GM19351 (cell line): ENCODE measurements at regions not wholly inside any gene's neighbourhood (a gene's known extent, or its start where the extent isn't known, plus 50 kb on each side); places are given as distances from the start of the nearest gene placed in this dataset.
"Not testable (repeated sequence)": the region's sequence is repeated elsewhere in the genome, so short reads cannot be mapped to it uniquely, and the experiment has no call there.

Source experiments
- ATAC-seq: cut with Tn5 transposase; IDR thresholded peaks from one replicate; pipeline ENCODE4 v1.9.1; 2021; ENCODE audit warnings: mild to moderate bottlenecking, moderate library complexity; ENCODE audit not compliant: unreplicated experiment

- ATAC-seq = no peak
Measured at GRCh38 chr21:23579573-23579972, 2027.7 kb downstream of the MRPL39 start.

GRCh38 chr21:23578027-23578426 is 2029.3 kb downstream of the MRPL39 start:
- ATAC-seq = no peak

DNA sequence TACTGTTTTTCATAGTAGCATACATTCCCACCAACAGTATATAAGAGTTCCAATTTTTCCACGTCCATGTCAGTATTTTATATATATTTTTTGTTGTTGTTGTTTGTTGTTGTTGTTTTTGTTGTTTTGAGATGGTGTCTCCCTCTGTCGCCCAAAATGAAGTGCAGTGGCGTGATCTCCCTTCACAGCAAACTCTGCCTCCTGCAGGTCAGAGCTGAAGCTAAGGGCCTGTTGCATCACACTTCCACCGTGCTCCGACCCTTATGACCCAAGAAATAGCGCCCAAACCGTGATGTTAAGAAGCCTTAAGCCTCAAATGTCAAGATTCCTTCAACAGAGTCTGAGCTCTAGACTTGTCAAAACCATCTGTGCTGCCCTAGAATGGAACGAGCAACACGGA is 2032.3 kb downstream of the MRPL39 start:
- no peak for ATAC-seq

- ATAC-seq = not testable (repeated sequence)
Measured at GRCh38 chr21:23548924-23549323, 2058.4 kb downstream of the MRPL39 start.

DNA sequence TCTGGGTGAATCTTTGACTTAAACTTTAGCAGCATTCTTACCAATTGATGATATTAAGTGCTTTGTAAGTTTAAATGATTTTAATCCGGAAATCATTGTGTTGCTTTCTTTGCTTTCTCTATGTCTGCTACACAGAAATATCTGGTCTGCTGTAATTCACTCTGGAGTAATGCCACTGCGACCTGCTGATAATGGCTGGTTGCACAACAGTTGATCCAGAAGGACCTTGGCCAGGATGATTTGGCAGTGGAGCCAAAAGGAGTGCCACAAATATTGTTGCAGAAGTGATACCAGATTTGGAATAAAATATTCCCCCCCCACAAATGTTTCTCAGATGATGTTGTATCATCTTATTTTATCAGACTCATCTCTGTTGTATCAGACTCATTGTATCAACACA is 2063.9 kb downstream of the MRPL39 start:
- no peak for ATAC-seq

GRCh38 chr21:23542097-23542496 is 2065.2 kb downstream of the MRPL39 start:
- ATAC-seq = no peak

- ATAC-seq = no peak
Measured at GRCh38 chr21:23541571-23541970, 2065.7 kb downstream of the MRPL39 start.

GRCh38 chr21:23534850-23535249 is 2072.4 kb downstream of the MRPL39 start:
- no peak for ATAC-seq

- ATAC-seq = no peak
Measured at GRCh38 chr21:23531444-23531843, 2075.8 kb downstream of the MRPL39 start.

DNA sequence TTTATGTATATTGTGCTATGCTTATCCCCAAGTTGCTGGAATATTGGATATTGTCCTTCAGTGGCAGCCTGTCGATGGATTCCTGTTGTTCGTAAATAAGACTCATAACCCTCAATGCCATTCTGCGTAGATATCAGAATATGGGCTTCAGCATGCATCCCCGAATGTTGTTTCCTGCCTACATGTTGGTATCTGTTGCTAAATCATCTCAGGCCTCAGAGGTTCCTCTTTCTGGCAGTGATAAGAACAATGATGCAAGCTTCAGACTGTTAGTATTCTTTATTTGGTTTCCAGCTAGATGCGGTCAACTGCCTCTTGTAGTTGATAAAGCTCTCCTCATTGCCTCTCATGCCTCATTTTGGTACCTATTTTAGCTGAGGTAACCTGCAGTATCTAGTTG is 2082.6 kb downstream of the MRPL39 start:
- no peak for ATAC-seq

DNA sequence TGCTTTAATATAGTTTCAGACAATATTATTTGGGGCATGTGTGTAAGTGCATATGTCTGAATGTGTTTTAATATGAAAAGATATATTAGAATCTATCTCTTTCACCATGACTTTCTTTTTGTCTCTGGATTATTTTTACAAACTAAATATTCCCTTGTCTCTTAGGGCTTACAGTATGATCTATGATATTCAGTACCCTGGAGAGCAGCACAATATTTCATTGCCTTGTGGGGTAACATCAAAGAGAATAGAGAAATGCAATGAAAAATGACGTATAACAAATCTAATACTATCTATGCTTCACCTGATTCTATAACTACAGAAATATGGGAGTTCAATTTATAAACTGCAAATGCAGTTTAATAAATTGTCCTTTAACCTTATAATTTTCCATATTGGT is 2084.5 kb downstream of the MRPL39 start:
- no peak for ATAC-seq

DNA sequence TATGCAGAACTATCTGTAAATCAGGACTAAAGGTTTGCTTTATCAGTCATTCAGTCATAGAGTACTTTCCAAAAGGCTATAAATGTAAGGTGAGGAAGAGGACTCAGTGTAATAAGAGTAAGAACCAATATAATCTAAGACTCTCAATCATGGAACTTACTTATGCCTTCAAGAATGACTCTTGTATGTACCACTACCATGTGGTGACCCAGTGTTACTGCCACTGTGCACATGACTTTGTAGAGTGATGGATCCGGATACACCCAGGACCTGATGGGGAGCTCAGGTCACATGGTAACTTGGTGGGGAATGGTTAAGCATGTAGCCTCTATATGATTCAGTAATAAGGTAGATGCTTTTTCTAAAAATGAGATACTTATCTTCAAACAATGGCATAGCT is 2099.8 kb downstream of the MRPL39 start:
- ATAC-seq = no peak

GRCh38 chr21:23496729-23497128 is 2110.6 kb downstream of the MRPL39 start:
- ATAC-seq = peak; percentile 62

- ATAC-seq = no peak
Measured at GRCh38 chr21:23488245-23488644, 2119.0 kb downstream of the MRPL39 start.

DNA sequence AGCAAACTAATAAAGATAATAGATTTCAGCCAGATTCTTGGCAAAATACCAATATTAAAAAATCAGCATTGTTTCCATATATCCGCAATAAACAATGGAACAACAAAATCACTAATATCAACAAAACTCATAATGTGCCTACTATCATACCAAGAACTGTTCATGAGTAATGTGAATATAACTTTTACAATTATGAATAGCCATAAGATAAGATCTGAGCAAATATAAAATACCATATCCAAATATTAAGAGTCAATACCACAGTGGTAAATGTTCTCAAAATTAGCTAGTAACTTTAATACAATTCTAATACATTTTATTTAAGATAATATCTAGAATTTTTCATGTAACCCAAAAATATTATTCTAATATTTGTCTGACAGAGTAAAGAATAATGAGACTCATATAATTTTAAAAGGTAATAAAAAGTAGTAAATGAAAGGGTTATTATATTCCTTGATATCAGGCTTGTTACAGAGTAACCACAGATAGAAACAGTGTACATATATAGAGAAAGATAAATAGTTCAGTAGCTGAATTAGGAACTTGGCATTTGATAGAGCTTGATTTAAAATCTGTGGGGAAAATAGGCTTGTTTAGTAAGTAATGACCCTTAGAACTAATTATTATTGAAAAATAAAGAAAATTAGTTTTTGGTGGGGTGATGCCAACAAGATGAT is 2126.6 kb downstream of the MRPL39 start:
- ATAC-seq = no peak

DNA sequence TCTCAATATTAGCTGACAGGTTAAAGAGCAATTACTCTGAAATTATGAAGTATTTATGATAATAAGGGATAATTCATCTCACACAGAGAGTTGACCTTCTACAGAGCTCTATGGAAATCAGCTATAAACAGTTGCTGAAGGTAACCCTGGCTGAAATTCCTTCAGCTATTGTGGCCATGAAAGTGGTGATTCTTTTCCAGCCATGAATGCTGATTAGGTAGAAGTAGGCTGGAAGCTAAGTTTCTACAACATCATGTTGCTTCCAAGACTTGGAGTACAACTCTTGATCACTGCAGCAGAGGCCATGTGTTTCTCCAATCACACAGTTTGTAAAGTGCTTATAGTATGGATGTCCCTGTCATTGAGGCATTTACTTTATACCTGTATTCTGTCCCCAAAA is 2128.9 kb downstream of the MRPL39 start:
- ATAC-seq = no peak

GRCh38 chr21:23475281-23476219 is 2131.7 kb downstream of the MRPL39 start:
- no peak for ATAC-seq

GRCh38 chr21:23471877-23472276 is 2135.4 kb downstream of the MRPL39 start:
- ATAC-seq = no peak

GRCh38 chr21:23463365-23463764 is 2143.9 kb downstream of the MRPL39 start:
- ATAC-seq = no peak

GRCh38 chr21:23455676-23456075 is 2151.6 kb downstream of the MRPL39 start:
- no peak for ATAC-seq

- ATAC-seq = peak; percentile 56
Measured at GRCh38 chr21:23452384-23453083, 2154.7 kb downstream of the MRPL39 start.

DNA sequence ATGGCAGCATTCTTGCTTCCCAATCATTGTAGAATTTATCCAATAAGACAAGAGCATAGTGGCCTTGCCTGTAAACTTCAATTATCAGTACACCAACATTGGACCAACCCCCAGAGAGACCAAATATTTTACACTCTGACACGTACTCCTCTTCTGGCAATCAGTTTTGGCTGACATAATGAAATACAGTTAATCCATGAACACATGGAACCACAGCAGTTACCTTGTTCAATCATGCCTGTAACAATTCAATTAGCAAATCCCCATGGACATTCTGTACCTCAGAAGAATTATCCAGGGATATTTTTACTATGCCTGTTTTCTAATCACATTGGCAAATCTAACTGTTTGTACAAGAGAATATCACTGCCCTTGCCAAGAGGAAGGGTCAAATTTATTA is 2162.0 kb downstream of the MRPL39 start:
- ATAC-seq = no peak
